ENCODE measurements at regions not wholly inside any gene's neighbourhood (a gene's known extent, or its start where the extent isn't known, plus 50 kb on each side); places are given as distances from the start of the nearest gene placed in this dataset.

DNA sequence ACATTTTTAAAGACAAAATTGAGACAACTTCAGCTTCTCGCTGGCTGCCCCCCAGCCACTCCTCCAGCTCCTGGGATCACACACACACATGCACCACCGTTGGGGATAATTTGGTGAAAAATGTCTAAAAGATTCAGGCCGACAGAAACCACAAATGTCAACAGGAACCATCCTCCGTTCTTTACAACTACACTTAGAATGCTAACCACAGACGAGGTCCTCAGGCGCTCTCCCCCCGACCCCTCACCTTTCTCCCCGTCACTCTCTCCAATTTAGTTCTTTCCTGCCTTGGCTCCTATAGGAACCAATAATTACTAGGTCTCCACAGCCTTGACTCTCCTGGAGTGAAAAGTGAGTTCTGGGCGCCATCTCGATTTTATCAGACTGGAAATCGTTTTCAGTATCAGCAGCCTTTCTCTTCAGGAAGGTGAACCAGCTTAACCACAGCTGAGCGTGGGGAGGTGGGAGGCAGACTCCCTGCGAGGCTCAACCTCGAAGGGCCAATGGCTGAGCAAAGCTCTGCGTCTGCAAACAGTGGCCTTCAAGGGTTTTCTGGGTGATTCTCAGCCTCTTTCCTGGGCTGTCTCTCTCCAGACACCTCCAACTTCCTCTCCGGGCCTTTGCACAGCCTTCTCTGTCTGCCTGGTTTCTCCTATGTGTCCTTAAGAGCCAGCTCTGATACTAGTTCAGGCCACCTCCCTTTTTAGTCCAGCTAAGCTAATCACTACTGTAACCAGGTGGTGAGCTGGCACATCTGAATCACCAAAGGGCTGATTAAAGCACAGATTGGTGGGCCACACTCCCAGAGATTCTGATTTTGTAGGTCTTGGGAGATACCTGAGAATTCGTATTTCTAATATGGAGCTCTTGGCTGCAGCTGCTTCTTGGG is 115.7 kb upstream of the COPS8 start:
- TF ChIP-seq ZBTB7A (IDR thresholded peaks at IDR 0.05; ENCODE audit: low read depth) (no peak), CREB1 (IDR thresholded peaks at IDR 0.05; ENCODE audit: low read depth) (no peak), YY1 (IDR thresholded peaks at IDR 0.05; ENCODE audit: low read depth) (no peak), RAD21 (IDR thresholded peaks at IDR 0.05; ENCODE audit: low read depth) (no peak), TEAD4 (IDR thresholded peaks at IDR 0.05) (no peak), TAF1 (IDR thresholded peaks at IDR 0.05; ENCODE audit: low read depth) (no peak), NFIC (IDR thresholded peaks at IDR 0.05) (no peak), CEBPB (IDR thresholded peaks at IDR 0.05) (no peak)

- TF ChIP-seq, protein P1, sequence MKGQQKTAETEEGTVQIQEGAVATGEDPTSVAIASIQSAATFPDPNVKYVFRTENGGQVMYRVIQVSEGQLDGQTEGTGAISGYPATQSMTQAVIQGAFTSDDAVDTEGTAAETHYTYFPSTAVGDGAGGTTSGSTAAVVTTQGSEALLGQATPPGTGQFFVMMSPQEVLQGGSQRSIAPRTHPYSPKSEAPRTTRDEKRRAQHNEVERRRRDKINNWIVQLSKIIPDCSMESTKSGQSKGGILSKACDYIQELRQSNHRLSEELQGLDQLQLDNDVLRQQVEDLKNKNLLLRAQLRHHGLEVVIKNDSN (IDR thresholded peaks at IDR 0.05) = no peak
- no peak for TF ChIP-seq EP300 (IDR thresholded peaks at IDR 0.05; ENCODE audit: borderline replicate concordance)
- no peak for TF ChIP-seq TAF1 (IDR thresholded peaks at IDR 0.05; ENCODE audit: low read depth)
- TF ChIP-seq ZBTB7A (IDR thresholded peaks at IDR 0.05; ENCODE audit: low read depth) = no peak
- TF ChIP-seq NFIC (IDR thresholded peaks at IDR 0.05) = no peak
- TF ChIP-seq, protein P2, sequence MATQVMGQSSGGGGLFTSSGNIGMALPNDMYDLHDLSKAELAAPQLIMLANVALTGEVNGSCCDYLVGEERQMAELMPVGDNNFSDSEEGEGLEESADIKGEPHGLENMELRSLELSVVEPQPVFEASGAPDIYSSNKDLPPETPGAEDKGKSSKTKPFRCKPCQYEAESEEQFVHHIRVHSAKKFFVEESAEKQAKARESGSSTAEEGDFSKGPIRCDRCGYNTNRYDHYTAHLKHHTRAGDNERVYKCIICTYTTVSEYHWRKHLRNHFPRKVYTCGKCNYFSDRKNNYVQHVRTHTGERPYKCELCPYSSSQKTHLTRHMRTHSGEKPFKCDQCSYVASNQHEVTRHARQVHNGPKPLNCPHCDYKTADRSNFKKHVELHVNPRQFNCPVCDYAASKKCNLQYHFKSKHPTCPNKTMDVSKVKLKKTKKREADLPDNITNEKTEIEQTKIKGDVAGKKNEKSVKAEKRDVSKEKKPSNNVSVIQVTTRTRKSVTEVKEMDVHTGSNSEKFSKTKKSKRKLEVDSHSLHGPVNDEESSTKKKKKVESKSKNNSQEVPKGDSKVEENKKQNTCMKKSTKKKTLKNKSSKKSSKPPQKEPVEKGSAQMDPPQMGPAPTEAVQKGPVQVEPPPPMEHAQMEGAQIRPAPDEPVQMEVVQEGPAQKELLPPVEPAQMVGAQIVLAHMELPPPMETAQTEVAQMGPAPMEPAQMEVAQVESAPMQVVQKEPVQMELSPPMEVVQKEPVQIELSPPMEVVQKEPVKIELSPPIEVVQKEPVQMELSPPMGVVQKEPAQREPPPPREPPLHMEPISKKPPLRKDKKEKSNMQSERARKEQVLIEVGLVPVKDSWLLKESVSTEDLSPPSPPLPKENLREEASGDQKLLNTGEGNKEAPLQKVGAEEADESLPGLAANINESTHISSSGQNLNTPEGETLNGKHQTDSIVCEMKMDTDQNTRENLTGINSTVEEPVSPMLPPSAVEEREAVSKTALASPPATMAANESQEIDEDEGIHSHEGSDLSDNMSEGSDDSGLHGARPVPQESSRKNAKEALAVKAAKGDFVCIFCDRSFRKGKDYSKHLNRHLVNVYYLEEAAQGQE (IDR thresholded peaks at IDR 0.05; ENCODE audit: low read depth) = no peak
- no peak for TF ChIP-seq FOXM1 (IDR thresholded peaks at IDR 0.05; ENCODE audit: borderline replicate concordance, low read depth)
- no peak for TF ChIP-seq MAX (IDR thresholded peaks at IDR 0.05)
- no peak for TF ChIP-seq EGR1 (IDR thresholded peaks at IDR 0.05)
- TF ChIP-seq YY1 (IDR thresholded peaks at IDR 0.05; ENCODE audit: low read depth) = no peak
- TF ChIP-seq TEAD4 (IDR thresholded peaks at IDR 0.05) = no peak
- no peak for TF ChIP-seq CEBPB (IDR thresholded peaks at IDR 0.05)
- no peak for TF ChIP-seq RAD21 (IDR thresholded peaks at IDR 0.05; ENCODE audit: low read depth)
- TF ChIP-seq TCF12 (IDR thresholded peaks at IDR 0.05; ENCODE audit: low read depth) = no peak
- no peak for TF ChIP-seq CREB1 (IDR thresholded peaks at IDR 0.05; ENCODE audit: low read depth)
Measured at GRCh38 chr2:236970656-236971010, 115.1 kb upstream of the COPS8 start.

DNA sequence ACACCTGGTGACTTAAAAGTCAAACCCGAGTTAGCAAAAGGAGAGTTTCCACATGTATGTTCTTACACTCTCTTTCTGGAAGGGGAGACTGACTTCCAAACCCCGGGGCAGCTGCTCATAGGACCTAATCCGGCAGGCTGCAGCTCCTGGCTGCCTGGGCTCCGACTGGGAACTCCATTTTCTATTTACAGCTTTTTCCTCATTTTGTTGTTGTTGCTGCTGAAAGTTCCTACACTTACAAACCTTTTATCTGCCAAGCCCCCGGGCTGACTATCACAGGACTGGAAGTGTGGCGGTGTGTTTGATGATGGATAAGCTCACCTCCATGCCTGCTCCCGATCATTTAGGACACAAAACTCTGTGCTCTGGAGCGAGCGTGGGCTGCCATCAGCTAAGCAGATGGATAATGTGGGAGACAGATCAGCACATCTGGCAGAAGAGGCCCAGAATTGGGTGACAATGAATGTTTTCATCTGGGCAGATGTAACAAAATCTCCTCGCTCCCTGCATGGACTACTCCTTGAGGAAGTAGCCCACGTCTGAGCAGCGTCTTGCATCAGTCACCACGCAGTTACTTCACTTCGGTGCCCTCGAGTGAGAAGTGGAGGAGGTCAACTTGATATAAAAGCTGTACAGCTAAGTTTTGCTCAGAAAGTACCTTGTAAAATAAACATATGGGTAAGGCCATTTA is 114.4 kb upstream of the COPS8 start:
- no peak for TF ChIP-seq TAF1 (IDR thresholded peaks at IDR 0.05; ENCODE audit: low read depth)
- no peak for TF ChIP-seq TEAD4 (IDR thresholded peaks at IDR 0.05)
- no peak for TF ChIP-seq CEBPB (IDR thresholded peaks at IDR 0.05)
- no peak for TF ChIP-seq EP300 (IDR thresholded peaks at IDR 0.05; ENCODE audit: borderline replicate concordance)
- no peak for TF ChIP-seq CREB1 (IDR thresholded peaks at IDR 0.05; ENCODE audit: low read depth)
- TF ChIP-seq MAX (IDR thresholded peaks at IDR 0.05) = no peak
- no peak for TF ChIP-seq ZBTB7A (IDR thresholded peaks at IDR 0.05; ENCODE audit: low read depth)
- no peak for TF ChIP-seq TCF12 (IDR thresholded peaks at IDR 0.05; ENCODE audit: low read depth)
- TF ChIP-seq NFIC (IDR thresholded peaks at IDR 0.05) = no peak
- no peak for TF ChIP-seq YY1 (IDR thresholded peaks at IDR 0.05; ENCODE audit: low read depth)
- no peak for TF ChIP-seq EGR1 (IDR thresholded peaks at IDR 0.05)
- TF ChIP-seq, protein P1 (IDR thresholded peaks at IDR 0.05) = no peak
- TF ChIP-seq FOXM1 (IDR thresholded peaks at IDR 0.05; ENCODE audit: borderline replicate concordance, low read depth) = no peak

- no peak for TF ChIP-seq EGR1 (IDR thresholded peaks at IDR 0.05)
- no peak for TF ChIP-seq TAF1 (IDR thresholded peaks at IDR 0.05; ENCODE audit: low read depth)
- TF ChIP-seq, protein P2 (IDR thresholded peaks at IDR 0.05; ENCODE audit: low read depth) = no peak
- no peak for TF ChIP-seq EP300 (IDR thresholded peaks at IDR 0.05; ENCODE audit: borderline replicate concordance)
- no peak for TF ChIP-seq MAX (IDR thresholded peaks at IDR 0.05)
- TF ChIP-seq RAD21 (IDR thresholded peaks at IDR 0.05; ENCODE audit: low read depth) = no peak
- TF ChIP-seq ZBTB7A (IDR thresholded peaks at IDR 0.05; ENCODE audit: low read depth) = no peak
- TF ChIP-seq CREB1 (IDR thresholded peaks at IDR 0.05; ENCODE audit: low read depth) = no peak
- no peak for TF ChIP-seq FOXM1 (IDR thresholded peaks at IDR 0.05; ENCODE audit: borderline replicate concordance, low read depth)
- no peak for TF ChIP-seq TCF12 (IDR thresholded peaks at IDR 0.05; ENCODE audit: low read depth)
- no peak for TF ChIP-seq TEAD4 (IDR thresholded peaks at IDR 0.05)
- TF ChIP-seq, protein P1 (IDR thresholded peaks at IDR 0.05) = no peak
- TF ChIP-seq NFIC (IDR thresholded peaks at IDR 0.05) = no peak
- no peak for TF ChIP-seq CEBPB (IDR thresholded peaks at IDR 0.05)
Measured at GRCh38 chr2:236971919-236972381, 113.7 kb upstream of the COPS8 start.

All from Ishikawa (cell line).